MCF 10A (cell line): ENCODE measurements at regions not wholly inside any gene's neighbourhood (a gene's known extent, or its start where the extent isn't known, plus 50 kb on each side); places are given as distances from the start of the nearest gene placed in this dataset.
A peak's percentile ranks its signal among the peaks of the same experiment; 100 is the strongest.

ENCODE experiments used
- BruUV-seq: library from RNA; stranded (reverse); fragments of 400-500 nt; replicated peaks from 2 replicates; lab custom pipeline; 2021; lab: Mats Ljungman, UMichigan
- CTCF ChIA-PET: fragments of 300-600 bp; sonication (Branson Sonifier 250); formaldehyde crosslinking; extraction: SDS; loops from one replicate; lab custom pipeline; 2021; ENCODE audit warnings: antibody characterized with exemption, inconsistent platforms; lab: Yijun Ruan, JAX
- POLR2A ChIA-PET: fragments of 300-600, 350-650 bp; sonication (Branson Sonifier 250); formaldehyde crosslinking; extraction: SDS; loops from one replicate; lab custom pipeline; 2020; ENCODE audit warnings: antibody characterized with exemption, inconsistent platforms; lab: Yijun Ruan, JAX
- DNase-seq: peaks from one replicate; pipeline ENCODE4 v3.0.0-alpha.2; 2018; ENCODE audit not compliant: unreplicated experiment
- H3K27ac Mint-ChIP-seq: one replicate; pipeline ENCODE4 v1.8.0; 2022; ENCODE audit warnings: mild to moderate bottlenecking, low read depth, mixed read lengths; ENCODE audit not compliant: unreplicated experiment
- H3K27me3 Mint-ChIP-seq: one replicate; pipeline ENCODE4 v1.8.0; 2022; ENCODE audit warnings: mixed read lengths; ENCODE audit not compliant: insufficient read depth, unreplicated experiment
- H3K36me3 Mint-ChIP-seq: one replicate; pipeline ENCODE4 v1.8.0; 2022; ENCODE audit warnings: mild to moderate bottlenecking, moderate library complexity, mixed read lengths; ENCODE audit not compliant: insufficient read depth, unreplicated experiment
- H3K4me1 Mint-ChIP-seq: one replicate; pipeline ENCODE4 v1.8.0; 2022; ENCODE audit warnings: mixed read lengths; ENCODE audit not compliant: insufficient read depth, unreplicated experiment
- H3K4me3 Mint-ChIP-seq: one replicate; pipeline ENCODE4 v1.8.0; 2022; ENCODE audit warnings: mild to moderate bottlenecking, moderate library complexity, mixed read lengths; ENCODE audit not compliant: unreplicated experiment
- H3K9me3 Mint-ChIP-seq: one replicate; pipeline ENCODE4 v1.8.0; 2022; ENCODE audit warnings: mixed read lengths; ENCODE audit not compliant: unreplicated experiment
- CTCF ChIP-seq: fragments of 200-600 bp; IDR thresholded peaks from one replicate; pipeline ENCODE4 v1.8.0; 2022; ENCODE audit warnings: antibody characterized with exemption, mild to moderate bottlenecking; ENCODE audit not compliant: unreplicated experiment
- intact Hi-C: fragments of 100-400 bp; cut with micrococcal nuclease; formaldehyde crosslinking; loops from 2 replicates; pipeline ENCODE4 v1.14.1; 2022

DNA sequence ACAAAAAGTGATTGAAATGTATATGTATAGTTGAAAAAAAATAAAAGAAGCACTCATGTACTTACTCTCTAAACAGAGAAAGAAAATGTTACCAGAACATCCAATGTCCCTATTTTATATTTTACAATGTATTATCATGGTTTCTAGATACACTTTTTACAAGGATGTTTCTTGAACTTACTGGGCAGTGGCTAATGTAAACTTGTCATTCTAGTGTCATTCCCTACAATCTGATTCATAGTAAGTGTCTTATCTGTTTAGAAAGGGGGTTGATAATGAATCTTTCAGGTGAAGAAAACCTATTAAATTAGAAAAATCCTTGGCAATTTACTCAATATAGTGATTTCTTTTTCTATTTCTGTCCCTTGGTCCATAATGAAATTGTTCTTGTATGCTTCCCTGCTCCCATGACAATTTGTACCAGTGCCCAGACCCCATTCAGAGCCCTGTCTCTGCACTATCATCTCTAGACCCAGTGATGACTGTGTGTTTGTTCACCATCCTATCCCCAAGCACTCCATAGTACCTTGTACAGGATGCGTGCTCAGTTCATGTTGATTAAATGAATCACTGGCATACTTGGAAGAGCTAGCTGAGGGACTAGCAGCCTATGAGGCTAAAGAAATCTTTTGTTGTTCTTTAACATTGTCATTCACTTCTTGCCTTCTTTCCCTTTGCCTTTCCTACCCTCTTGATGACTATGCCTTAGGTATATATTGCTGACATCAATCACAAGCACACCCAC, 101.2 kb downstream of the HMHB1 start:
- Mint-ChIP-seq H3K9me3 (no peaks in the 10 kb centered on the region), H3K4me3 (no peak overlapping the region), H3K27me3 (no peaks in the 10 kb centered on the region), H3K36me3 (no peaks in the 10 kb centered on the region), H3K27ac (no peak overlapping the region), H3K4me1 (peaks cover 13% of the 10 kb centered on the region)
- CTCF ChIA-PET: interaction anchor here (0.5 kb wide), 1 partner anchor 1795 kb away, joined by 4 read pairs; no protein-coding TSS in a partner anchor
- BruUV-seq: no TSS peak
- POLR2A ChIA-PET: interaction anchor here (1.5 kb wide), 1 partner anchor 9 kb away, joined by 5 read pairs; no protein-coding TSS in a partner anchor
- TF ChIP-seq CTCF: no peak
- DNase-seq: peak; percentile 74
- intact Hi-C loops: loop anchor here (2.0 kb wide), 1 partner anchor 42 kb away; no protein-coding TSS in a partner anchor

DNA sequence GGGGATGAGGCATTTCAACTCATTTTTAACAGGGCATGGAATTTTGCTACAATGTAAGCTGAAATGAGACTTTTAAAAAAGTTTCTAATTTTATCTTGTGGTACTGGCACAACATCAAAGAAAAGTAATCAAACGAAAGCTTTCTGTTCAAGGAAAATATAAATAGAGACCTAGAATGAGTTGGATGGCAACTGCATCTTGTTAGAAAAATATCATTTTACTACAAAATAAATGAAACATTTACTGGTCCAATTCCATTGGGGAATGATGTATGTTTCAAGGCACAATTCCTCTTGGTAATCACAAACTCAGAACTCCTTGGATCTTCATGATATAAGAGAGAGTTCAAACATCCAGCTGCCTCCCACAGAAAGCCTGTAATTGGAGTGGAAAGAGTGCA, 102.8 kb downstream of the HMHB1 start:
- POLR2A ChIA-PET: interaction anchor here (1.3 to 2.6 kb wide), 3 partner anchors 8 to 50 kb away, joined by 3 to 8 read pairs (median 5); no protein-coding TSS in a partner anchor
- BruUV-seq: no TSS peak
- no peak overlapping the region for H3K27ac Mint-ChIP-seq
- peaks cover 13% of the 10 kb centered on the region for H3K4me1 Mint-ChIP-seq
- no peak for DNase-seq
- H3K9me3 Mint-ChIP-seq: no peaks in the 10 kb centered on the region
- H3K36me3 Mint-ChIP-seq: no peaks in the 10 kb centered on the region
- H3K27me3 Mint-ChIP-seq: no peaks in the 10 kb centered on the region
- no peak overlapping the region for H3K4me3 Mint-ChIP-seq
- intact Hi-C loops: no loop called here
- CTCF ChIA-PET: interaction anchor here (0.7 kb wide), 1 partner anchor 1069 kb away, joined by 4 read pairs; no protein-coding TSS in a partner anchor
- TF ChIP-seq CTCF: no peak

DNA sequence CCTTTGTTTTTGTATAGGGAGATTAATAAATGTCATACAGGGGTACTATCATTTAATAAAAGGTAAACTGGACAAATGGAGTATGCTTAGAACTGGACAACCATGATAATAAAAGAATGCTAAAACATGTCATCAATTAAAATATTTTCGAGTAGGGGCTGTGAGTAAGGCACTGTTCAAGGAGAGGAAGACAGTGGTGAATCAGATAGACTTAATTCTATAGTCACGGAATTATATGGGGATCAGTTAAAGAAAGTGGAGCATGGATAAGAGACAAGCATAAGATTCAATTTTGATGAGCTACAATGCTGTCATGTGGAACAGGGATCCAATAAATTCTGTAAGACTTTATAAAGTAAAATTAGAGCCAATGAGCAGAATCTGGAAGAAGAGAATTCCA, 104.5 kb downstream of the HMHB1 start:
- Mint-ChIP-seq H3K4me1 (peaks cover 17% of the 10 kb centered on the region), H3K36me3 (no peaks in the 10 kb centered on the region), H3K9me3 (no peaks in the 10 kb centered on the region), H3K4me3 (no peak overlapping the region), H3K27ac (no peak overlapping the region), H3K27me3 (no peaks in the 10 kb centered on the region)
- POLR2A ChIA-PET: interaction anchor here (0.8 to 2.6 kb wide), 3 partner anchors 14 to 25 kb away, joined by 3 to 8 read pairs (median 4); no protein-coding TSS in a partner anchor
- no peak for TF ChIP-seq CTCF
- CTCF ChIA-PET: interaction anchor here (0.6 to 0.9 kb wide), 2 partner anchors 10 to 17 kb away, joined by 3 read pairs; no protein-coding TSS in a partner anchor
- BruUV-seq: no TSS peak
- no peak for DNase-seq
- intact Hi-C loops: no loop called here

GRCh38 chr5:143918961-143919360, 107.0 kb downstream of the HMHB1 start:
- Mint-ChIP-seq H3K27me3 (no peaks in the 10 kb centered on the region), H3K36me3 (no peaks in the 10 kb centered on the region), H3K9me3 (no peaks in the 10 kb centered on the region), H3K27ac (no peak overlapping the region), H3K4me1 (peaks cover 32% of the 10 kb centered on the region), H3K4me3 (no peak overlapping the region)
- BruUV-seq: no TSS peak
- ChIA-PET POLR2A (interaction anchor here (0.6 to 1.2 kb wide), 3 partner anchors 11 to 531 kb away, joined by 3 to 5 read pairs (median 3); no protein-coding TSS in a partner anchor), CTCF (interaction anchor here (0.7 to 1.1 kb wide), 2 partner anchors 19 to 23 kb away, joined by 3 read pairs; no protein-coding TSS in a partner anchor)
- intact Hi-C loops: no loop called here
- no peak for DNase-seq
- no peak for TF ChIP-seq CTCF
